Duodenal mucosa (tissue), 2 donors: ENCODE measurements at regions not wholly inside any gene's neighbourhood (a gene's known extent, or its start where the extent isn't known, plus 50 kb on each side); places are given as distances from the start of the nearest gene placed in this dataset.

ENCODE experiments used
- H3K27ac ChIP-seq: one replicate; pipeline ENCODE4 v1.7.0; 2013; ENCODE audit warnings: low read depth, low read length
- H3K27me3 ChIP-seq, 2 donors: one replicate each; pipeline ENCODE4 v1.7.0; 2013; ENCODE audit warnings: low read length in 2 of 2, control low read depth in 1 of 2; ENCODE audit not compliant: insufficient read depth in 2 of 2, control insufficient read depth in 1 of 2
- H3K36me3 ChIP-seq, 2 donors: one replicate each; pipeline ENCODE4 v1.7.0; 2013; ENCODE audit warnings: low read length in 2 of 2, control low read depth in 1 of 2; ENCODE audit not compliant: insufficient read depth in 2 of 2, control insufficient read depth in 1 of 2
- H3K4me1 ChIP-seq, 2 donors: one replicate each; pipeline ENCODE4 v1.7.0; 2013; ENCODE audit warnings: low read length in 2 of 2, control low read depth in 1 of 2; ENCODE audit not compliant: insufficient read depth in 2 of 2, control insufficient read depth in 1 of 2
- H3K4me3 ChIP-seq, 2 donors: one replicate each; pipeline ENCODE4 v1.7.0; 2013; ENCODE audit warnings: low read length in 2 of 2, low read depth in 1 of 2
- H3K9ac ChIP-seq, 2 donors: one replicate each; pipeline ENCODE4 v1.7.0; 2013; ENCODE audit warnings: low read length in 2 of 2, low read depth in 1 of 2
- H3K9me3 ChIP-seq, 2 donors: one replicate each; pipeline ENCODE4 v1.7.0; 2013; ENCODE audit warnings: low read length in 2 of 2, control low read depth in 1 of 2; ENCODE audit not compliant: control insufficient read depth in 1 of 2

GRCh38 chr9:126155756-126156664, 170.6 kb upstream of the MVB12B start:
- H3K27ac ChIP-seq, result no peak overlapping the region
- no peaks in the 10 kb centered on the region for H3K9me3 ChIP-seq
- H3K9ac ChIP-seq, result no peak overlapping the region
- no peak overlapping the region for H3K4me3 ChIP-seq
- H3K27me3 ChIP-seq, result peaks cover 0 to 2% of the 10 kb centered on the region in 2 donors
- H3K36me3 ChIP-seq, result no peaks in the 10 kb centered on the region
- peaks cover 8 to 9% of the 10 kb centered on the region in 2 donors for H3K4me1 ChIP-seq

GRCh38 chr9:126156898-126157297, 169.7 kb upstream of the MVB12B start:
- Histone ChIP-seq H3K4me3 (no peak overlapping the region), H3K4me1 (peaks cover 0 to 3% of the 10 kb centered on the region in 2 donors), H3K27ac (no peak overlapping the region), H3K9me3 (no peaks in the 10 kb centered on the region), H3K9ac (no peak overlapping the region), H3K27me3 (peaks cover 0 to 2% of the 10 kb centered on the region in 2 donors), H3K36me3 (no peaks in the 10 kb centered on the region)

DNA sequence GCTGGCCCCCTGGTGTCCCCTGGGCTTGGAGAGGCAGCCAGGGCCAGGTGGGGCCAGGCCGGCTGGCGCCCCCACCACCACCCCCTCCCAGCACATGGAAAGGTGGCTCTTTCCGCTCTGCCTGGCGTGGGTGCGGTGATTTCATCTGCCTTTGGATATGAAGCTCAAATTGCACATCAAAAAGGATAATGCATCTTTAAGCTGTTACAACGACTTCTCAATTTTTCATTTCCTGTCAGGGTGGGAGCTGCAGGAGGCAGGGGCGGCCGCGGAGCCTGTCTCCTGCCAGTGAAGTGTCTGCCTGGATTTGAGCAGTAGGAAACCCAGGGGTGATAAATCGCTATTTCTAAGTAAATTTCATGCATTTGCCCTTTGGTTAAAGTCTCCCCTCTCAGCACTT, 169.2 kb upstream of the MVB12B start:
- H3K9me3 ChIP-seq, result no peaks in the 10 kb centered on the region
- H3K27ac ChIP-seq, result no peak overlapping the region
- H3K27me3 ChIP-seq, result peaks cover 0 to 2% of the 10 kb centered on the region in 2 donors
- H3K4me3 ChIP-seq, result no peak overlapping the region
- H3K4me1 ChIP-seq, result no peaks in the 10 kb centered on the region
- H3K9ac ChIP-seq, result no peak overlapping the region
- H3K36me3 ChIP-seq, result no peaks in the 10 kb centered on the region

DNA sequence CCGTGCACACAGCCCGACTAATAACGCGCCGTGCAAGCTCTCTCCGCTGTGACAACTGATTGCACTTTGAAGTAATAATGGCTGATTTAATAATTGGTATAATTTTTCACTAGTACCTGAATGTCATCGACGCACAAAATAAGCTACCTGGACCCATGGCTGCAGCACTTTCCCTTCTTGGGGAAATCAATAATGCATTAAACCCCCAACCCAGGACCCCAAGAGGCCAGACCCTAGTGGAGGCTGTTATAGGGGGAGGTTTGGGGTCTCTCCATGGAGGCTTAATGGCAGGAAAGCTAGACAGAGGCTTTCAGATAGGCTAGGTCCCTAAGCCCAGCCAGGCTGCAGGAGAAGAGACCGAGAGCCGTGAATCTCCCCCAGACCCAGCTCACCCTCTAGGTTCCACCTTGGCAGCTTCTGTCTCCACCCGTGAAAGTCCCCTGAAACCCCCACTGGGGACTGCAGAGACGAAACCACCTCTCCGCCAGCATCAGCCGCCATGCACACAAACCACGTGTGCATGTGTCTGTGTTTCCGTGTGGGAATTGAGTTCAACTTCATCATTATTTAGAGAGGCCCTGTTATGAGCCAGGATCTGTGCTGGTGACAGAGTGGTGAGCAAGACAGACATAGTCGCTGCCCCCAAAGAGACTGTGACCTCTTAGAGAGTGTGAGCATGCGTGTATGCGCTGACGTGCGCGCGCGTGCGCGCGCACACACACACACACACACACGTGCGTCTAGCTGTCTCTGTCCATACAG, 168.6 kb upstream of the MVB12B start:
- H3K4me3 ChIP-seq, result no peak overlapping the region
- H3K9me3 ChIP-seq, result no peaks in the 10 kb centered on the region
- H3K9ac ChIP-seq, result no peak overlapping the region
- H3K27me3 ChIP-seq, result peaks cover 0 to 2% of the 10 kb centered on the region in 2 donors
- no peaks in the 10 kb centered on the region for H3K4me1 ChIP-seq
- H3K27ac ChIP-seq, result no peak overlapping the region
- H3K36me3 ChIP-seq, result no peaks in the 10 kb centered on the region

GRCh38 chr9:126158588-126159429, 167.8 kb upstream of the MVB12B start:
- H3K9ac ChIP-seq, result no peak overlapping the region
- H3K4me3 ChIP-seq, result no peak overlapping the region
- H3K36me3 ChIP-seq, result no peaks in the 10 kb centered on the region
- peaks cover 0 to 2% of the 10 kb centered on the region in 2 donors for H3K27me3 ChIP-seq
- H3K27ac ChIP-seq, result no peak overlapping the region
- H3K4me1 ChIP-seq, result no peaks in the 10 kb centered on the region
- no peaks in the 10 kb centered on the region for H3K9me3 ChIP-seq

GRCh38 chr9:126159430-126160060, 167.1 kb upstream of the MVB12B start:
- H3K4me1 ChIP-seq, result no peaks in the 10 kb centered on the region
- H3K27me3 ChIP-seq, result no peaks in the 10 kb centered on the region
- H3K4me3 ChIP-seq, result no peak overlapping the region
- no peaks in the 10 kb centered on the region for H3K9me3 ChIP-seq
- no peak overlapping the region for H3K9ac ChIP-seq
- no peak overlapping the region for H3K27ac ChIP-seq
- no peaks in the 10 kb centered on the region for H3K36me3 ChIP-seq

GRCh38 chr9:126160067-126160853, 166.4 kb upstream of the MVB12B start:
- Histone ChIP-seq H3K4me3 (no peak overlapping the region), H3K4me1 (no peaks in the 10 kb centered on the region), H3K9ac (no peak overlapping the region), H3K27ac (no peak overlapping the region), H3K36me3 (no peaks in the 10 kb centered on the region), H3K9me3 (no peaks in the 10 kb centered on the region), H3K27me3 (no peaks in the 10 kb centered on the region)

GRCh38 chr9:126160854-126161329, 165.7 kb upstream of the MVB12B start:
- Histone ChIP-seq H3K4me1 (no peaks in the 10 kb centered on the region), H3K9ac (no peak overlapping the region), H3K27ac (no peak overlapping the region), H3K9me3 (no peaks in the 10 kb centered on the region), H3K4me3 (no peak overlapping the region), H3K36me3 (no peaks in the 10 kb centered on the region), H3K27me3 (no peaks in the 10 kb centered on the region)
